Fibroblast of lung (primary cell): ENCODE measurements at regions not wholly inside any gene's neighbourhood (a gene's known extent, or its start where the extent isn't known, plus 50 kb on each side); places are given as distances from the start of the nearest gene placed in this dataset.

Experiments used
- DNase-seq, 2 donors: peaks; one replicate each; pipeline versions ENCODE4 v3.0.0 to v3.0.0-alpha.2; 2010; ENCODE audit warnings: low read depth in 2 of 2
- H2AFZ ChIP-seq: 2 replicates; pipeline ENCODE4 v1.5.1; 2012; ENCODE audit warnings: low read length, control low read depth, inconsistent platforms
- H3K27ac ChIP-seq: 2 replicates; pipeline ENCODE4 v1.5.1; 2011; ENCODE audit warnings: low read length, control low read depth; ENCODE audit not compliant: insufficient read depth
- H3K27me3 ChIP-seq: 2 replicates; pipeline ENCODE4 v1.5.1; 2011; ENCODE audit warnings: mild to moderate bottlenecking, low read length; ENCODE audit not compliant: control insufficient read depth, insufficient read depth
- H3K36me3 ChIP-seq: 2 replicates; pipeline ENCODE4 v1.5.1; 2011; ENCODE audit warnings: low read length; ENCODE audit not compliant: control insufficient read depth, insufficient read depth
- H3K4me1 ChIP-seq: 2 replicates; pipeline ENCODE4 v1.5.1; 2011; ENCODE audit warnings: low read length; ENCODE audit not compliant: control insufficient read depth, insufficient read depth; ENCODE audit errors: extremely low read depth
- H3K4me2 ChIP-seq: 2 replicates; pipeline ENCODE4 v1.5.1; 2011; ENCODE audit warnings: low read length, control low read depth; ENCODE audit not compliant: insufficient read depth; ENCODE audit errors: extremely low read depth
- H3K4me3 ChIP-seq, 4 experiments: fragments of 200-600 bp in 1 of 4; sonication (generic) in 1 of 4; replicated peaks in 1 of 4; 2 replicates each; pipeline ENCODE4 v1.5.1; 2011 to 2016; ENCODE audit warnings: low read length in 4 of 4, low read depth in 3 of 4, mild to moderate bottlenecking in 3 of 4, control low read depth in 2 of 4, inconsistent platforms in 1 of 4, mixed read lengths in 1 of 4; ENCODE audit not compliant: insufficient read depth in 1 of 4; ENCODE audit errors: control extremely low read depth in 1 of 4
- H3K79me2 ChIP-seq: 2 replicates; pipeline ENCODE4 v1.5.1; 2012; ENCODE audit warnings: mild to moderate bottlenecking, low read length, inconsistent platforms; ENCODE audit not compliant: control insufficient read depth, insufficient read depth
- H3K9ac ChIP-seq: 2 replicates; pipeline ENCODE4 v1.5.1; 2011; ENCODE audit warnings: mild to moderate bottlenecking, low read length, control low read depth; ENCODE audit not compliant: insufficient read depth
- H3K9me3 ChIP-seq: 2 replicates; pipeline ENCODE4 v1.5.1; 2012; ENCODE audit warnings: low read depth, low read length; ENCODE audit not compliant: control insufficient read depth, insufficient read depth
- H4K20me1 ChIP-seq: 2 replicates; pipeline ENCODE4 v1.5.1; 2011; ENCODE audit warnings: low read length; ENCODE audit not compliant: control insufficient read depth, insufficient read depth; ENCODE audit errors: extremely low read depth
- CTCF ChIP-seq, 2 donors: IDR thresholded peaks in 1 of 2; conservative IDR thresholded peaks in 1 of 2; 1 replicate in 1 of 2; 2 replicates in 1 of 2; pipeline ENCODE4 v1.5.1; 2011 to 2012; ENCODE audit warnings: low read length in 2 of 2, control low read depth in 1 of 2, inconsistent platforms in 1 of 2, low read depth in 1 of 2, mild to moderate bottlenecking in 1 of 2
- EZH2 ChIP-seq: IDR thresholded peaks from 2 replicates; pipeline ENCODE4 v1.5.1; 2012; ENCODE audit warnings: low read length, control low read depth, mild to moderate bottlenecking; ENCODE audit errors: missing control alignments

GRCh38 chr2:164368896-164369295, 252.4 kb downstream of the GRB14 start:
- Histone ChIP-seq H3K9ac (no peak overlapping the region), H3K27ac (no peak overlapping the region), H3K36me3 (no peaks in the 10 kb centered on the region), H3K4me2 (no peak overlapping the region), H2AFZ (no peak overlapping the region), H3K79me2 (no peaks in the 10 kb centered on the region), H3K4me1 (no peaks in the 10 kb centered on the region), H3K9me3 (no peaks in the 10 kb centered on the region), H3K27me3 (no peaks in the 10 kb centered on the region), H3K4me3 (no peak overlapping the region), H4K20me1 (no peaks in the 10 kb centered on the region)
- no peak for TF ChIP-seq CTCF (conservative IDR thresholded peaks at IDR 0.05 in 1 of 2, IDR thresholded peaks at IDR 0.05 in 1 of 2; ENCODE audit: low read depth in 1 of 2, low read length in 2 of 2)
- no peak for TF ChIP-seq EZH2
- DNase-seq: peak in 1 of 2 donors; percentile 1

- DNase-seq: no peak
- Histone ChIP-seq H3K9me3 (no peaks in the 10 kb centered on the region), H3K27me3 (no peaks in the 10 kb centered on the region), H3K4me2 (no peak overlapping the region), H3K9ac (no peak overlapping the region), H3K36me3 (no peaks in the 10 kb centered on the region), H2AFZ (no peak overlapping the region), H3K4me3 (no peak overlapping the region), H4K20me1 (no peaks in the 10 kb centered on the region), H3K27ac (no peak overlapping the region), H3K79me2 (no peaks in the 10 kb centered on the region), H3K4me1 (no peaks in the 10 kb centered on the region)
- TF ChIP-seq CTCF (conservative IDR thresholded peaks at IDR 0.05 in 1 of 2, IDR thresholded peaks at IDR 0.05 in 1 of 2; ENCODE audit: low read depth in 1 of 2, low read length in 2 of 2): no peak
- TF ChIP-seq EZH2: no peak
Measured at GRCh38 chr2:164363646-164364045, 257.6 kb downstream of the GRB14 start.

- Histone ChIP-seq H3K4me1 (no peaks in the 10 kb centered on the region), H3K36me3 (no peaks in the 10 kb centered on the region), H3K9me3 (no peaks in the 10 kb centered on the region), H3K4me2 (no peak overlapping the region), H3K9ac (no peak overlapping the region), H3K27me3 (no peaks in the 10 kb centered on the region), H3K27ac (no peak overlapping the region), H4K20me1 (no peaks in the 10 kb centered on the region), H2AFZ (no peak overlapping the region), H3K4me3 (no peak overlapping the region), H3K79me2 (no peaks in the 10 kb centered on the region)
- DNase-seq: no peak
- TF ChIP-seq CTCF (conservative IDR thresholded peaks at IDR 0.05 in 1 of 2, IDR thresholded peaks at IDR 0.05 in 1 of 2; ENCODE audit: low read depth in 1 of 2, low read length in 2 of 2): no peak
Measured at GRCh38 chr2:164351536-164351935, 269.7 kb downstream of the GRB14 start.
